PC-3 (cell line): ENCODE measurements at regions not wholly inside any gene's neighbourhood (a gene's known extent, or its start where the extent isn't known, plus 50 kb on each side); places are given as distances from the start of the nearest gene placed in this dataset.

ENCODE experiments used
- ATAC-seq: fragments of 200-7000 bp; cut with Tn5 transposase; 2 replicates; pipeline ENCODE4 v1.9.1; 2020; ENCODE audit warnings: mild to moderate bottlenecking, moderate library complexity
- BruUV-seq: library from RNA; stranded (reverse); fragments of 400-500 nt; replicated peaks from 2 replicates; lab custom pipeline; 2021; lab: Mats Ljungman, UMichigan
- CTCF ChIA-PET: fragments of 300-600 bp; sonication (Branson Sonifier 250); formaldehyde crosslinking; loops from one replicate; lab custom pipeline; 2022; ENCODE audit warnings: antibody characterized with exemption; lab: Charles Lee
- POLR2A ChIA-PET: fragments of 300-600 bp; sonication (Branson Sonifier 250); formaldehyde crosslinking; loops from one replicate; lab custom pipeline; 2022; ENCODE audit warnings: antibody characterized with exemption; ENCODE audit not compliant: unreplicated experiment; lab: Charles Lee
- DNase-seq: peaks from one replicate; pipeline ENCODE4 v3.0.0-alpha.2; 2015
- H2AFZ ChIP-seq: fragments of 300-600 bp; sonication (generic); 2 replicates; pipeline ENCODE4 v1.6.0; 2016; ENCODE audit warnings: antibody characterized with exemption, low read length
- H3F3A ChIP-seq: fragments of 300-600 bp; sonication (generic); one replicate; pipeline ENCODE4 v1.6.0; 2017; ENCODE audit warnings: antibody characterized with exemption, low read length, control low read depth, mild to moderate bottlenecking; ENCODE audit not compliant: unreplicated experiment
- H3K27ac ChIP-seq: fragments of 300-600 bp; sonication (generic); 2 replicates; pipeline ENCODE4 v1.5.1; 2016; ENCODE audit warnings: mild to moderate bottlenecking, low read length
- H3K27me3 ChIP-seq: fragments of 300-600 bp; sonication (generic); 2 replicates; pipeline ENCODE4 v1.6.1; 2016; ENCODE audit warnings: low read length, mixed read lengths
- H3K36me3 ChIP-seq: fragments of 300-600 bp; sonication (generic); 2 replicates; pipeline ENCODE4 v1.6.1; 2016; ENCODE audit warnings: low read depth, mixed run types, low read length, mixed read lengths
- H3K4me1 ChIP-seq: fragments of 300-600 bp; sonication (generic); 2 replicates; pipeline ENCODE4 v1.5.1; 2016; ENCODE audit warnings: low read length; ENCODE audit not compliant: insufficient read depth
- H3K4me2 ChIP-seq: fragments of 300-600 bp; sonication (generic); 2 replicates; pipeline ENCODE4 v1.6.0; 2016; ENCODE audit warnings: low read length
- H3K4me3 ChIP-seq: fragments of 300-600 bp; sonication (generic); 2 replicates; pipeline ENCODE4 v1.5.1; 2016; ENCODE audit warnings: mild to moderate bottlenecking, low read length, mixed read lengths
- H3K79me2 ChIP-seq: fragments of 300-600 bp; sonication (generic); 2 replicates; pipeline ENCODE4 v1.6.1; 2017; ENCODE audit warnings: low read length, mixed read lengths
- H3K9ac ChIP-seq: fragments of 300-600 bp; sonication (generic); 2 replicates; pipeline ENCODE4 v1.6.0; 2016; ENCODE audit warnings: mild to moderate bottlenecking, low read length
- H3K9me2 ChIP-seq: fragments of 300-600 bp; sonication (generic); replicated peaks from 2 replicates; pipeline ENCODE4 v1.6.1; 2016; ENCODE audit warnings: mixed run types, low read length, mixed read lengths
- H3K9me3 ChIP-seq: fragments of 300-600 bp; sonication (generic); 2 replicates; pipeline ENCODE4 v1.6.1; 2016; ENCODE audit warnings: low read length, mixed read lengths
- H4K20me1 ChIP-seq: fragments of 300-600 bp; sonication (generic); 2 replicates; pipeline ENCODE4 v1.6.1; 2016; ENCODE audit warnings: low read length, mixed read lengths
- EZH2 ChIP-seq: fragments of 300-600 bp; sonication (generic); IDR thresholded peaks from one replicate; pipeline ENCODE4 v1.6.1; 2017; ENCODE audit warnings: antibody characterized with exemption, mild to moderate bottlenecking, low read length; ENCODE audit not compliant: unreplicated experiment
- EZH2phosphoT487 ChIP-seq: fragments of 300-600 bp; sonication (generic); IDR thresholded peaks from 2 replicates; pipeline ENCODE4 v1.6.1; 2018; ENCODE audit warnings: mild to moderate bottlenecking, antibody characterized with exemption, low read length, borderline replicate concordance
- intact Hi-C: fragments of 100-400 bp; cut with micrococcal nuclease; formaldehyde crosslinking; loops from 2 replicates; pipeline ENCODE4 v1.9.0; 2023
- TF ChIP-seq, protein P1 (sequence below): fragments of 300-600 bp; sonication (generic); conservative IDR thresholded peaks from 2 replicates; pipeline ENCODE4 v1.5.1; 2017; ENCODE audit warnings: antibody characterized with exemption, low read depth, mild to moderate bottlenecking, low read length

DNA sequence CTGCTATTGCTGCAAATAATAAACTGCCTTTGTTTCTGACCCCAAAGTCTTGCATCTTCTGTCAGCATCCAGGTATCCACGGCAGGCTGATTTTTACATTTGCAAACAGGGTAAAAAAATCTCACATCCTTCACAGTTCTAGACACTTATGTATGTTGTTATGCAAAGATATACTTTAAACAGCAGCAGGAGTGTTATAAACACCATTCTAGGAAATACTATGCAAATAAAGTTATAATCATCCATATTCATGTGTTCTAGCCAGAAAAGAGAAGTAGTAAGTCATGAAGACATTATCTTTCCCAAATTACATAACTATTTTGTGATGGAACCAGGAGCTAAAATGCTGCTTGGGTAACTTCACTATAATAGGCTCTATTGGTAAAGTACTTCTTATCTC is 534.2 kb downstream of the LTN1 start:
- Histone ChIP-seq H3K4me1 (no peaks in the 10 kb centered on the region), H4K20me1 (no peaks in the 10 kb centered on the region), H3K9me2 (no peaks in the 10 kb centered on the region), H2AFZ (no peak overlapping the region), H3K27me3 (no peaks in the 10 kb centered on the region), H3K4me2 (no peak overlapping the region), H3K4me3 (no peak overlapping the region), H3K79me2 (no peaks in the 10 kb centered on the region), H3K27ac (no peak overlapping the region), H3K9ac (no peak overlapping the region), H3K36me3 (no peaks in the 10 kb centered on the region), H3K9me3 (no peaks in the 10 kb centered on the region), H3F3A (no peaks in the 10 kb centered on the region)
- intact Hi-C loops: no loop called here
- ChIA-PET POLR2A (no interaction called here), CTCF (no interaction called here)
- no peak for DNase-seq
- ATAC-seq: no peak
- BruUV-seq: no TSS peak
- TF ChIP-seq, protein P1, sequence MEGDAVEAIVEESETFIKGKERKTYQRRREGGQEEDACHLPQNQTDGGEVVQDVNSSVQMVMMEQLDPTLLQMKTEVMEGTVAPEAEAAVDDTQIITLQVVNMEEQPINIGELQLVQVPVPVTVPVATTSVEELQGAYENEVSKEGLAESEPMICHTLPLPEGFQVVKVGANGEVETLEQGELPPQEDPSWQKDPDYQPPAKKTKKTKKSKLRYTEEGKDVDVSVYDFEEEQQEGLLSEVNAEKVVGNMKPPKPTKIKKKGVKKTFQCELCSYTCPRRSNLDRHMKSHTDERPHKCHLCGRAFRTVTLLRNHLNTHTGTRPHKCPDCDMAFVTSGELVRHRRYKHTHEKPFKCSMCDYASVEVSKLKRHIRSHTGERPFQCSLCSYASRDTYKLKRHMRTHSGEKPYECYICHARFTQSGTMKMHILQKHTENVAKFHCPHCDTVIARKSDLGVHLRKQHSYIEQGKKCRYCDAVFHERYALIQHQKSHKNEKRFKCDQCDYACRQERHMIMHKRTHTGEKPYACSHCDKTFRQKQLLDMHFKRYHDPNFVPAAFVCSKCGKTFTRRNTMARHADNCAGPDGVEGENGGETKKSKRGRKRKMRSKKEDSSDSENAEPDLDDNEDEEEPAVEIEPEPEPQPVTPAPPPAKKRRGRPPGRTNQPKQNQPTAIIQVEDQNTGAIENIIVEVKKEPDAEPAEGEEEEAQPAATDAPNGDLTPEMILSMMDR: no peak
- no peak for TF ChIP-seq EZH2
- TF ChIP-seq EZH2phosphoT487: no peak

DNA sequence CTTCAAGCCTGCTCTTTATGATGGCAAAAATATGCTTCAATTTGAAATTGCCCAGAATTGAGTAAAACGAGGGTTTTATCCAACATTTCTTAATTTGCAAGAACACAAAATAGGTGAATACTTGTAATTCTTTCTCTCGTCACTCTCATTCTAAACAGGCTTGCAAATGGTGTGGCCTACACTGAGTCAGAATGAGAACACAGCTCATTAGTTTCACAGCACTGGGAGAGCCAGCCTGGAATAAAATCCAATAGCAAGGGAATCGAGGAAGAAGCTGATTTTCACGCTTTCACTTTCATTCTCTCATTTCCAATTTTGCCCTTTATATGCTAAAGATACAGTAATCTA is 537.5 kb downstream of the LTN1 start:
- no TSS peak for BruUV-seq
- H3K9me3 ChIP-seq: no peaks in the 10 kb centered on the region
- H3K9ac ChIP-seq: no peak overlapping the region
- no peaks in the 10 kb centered on the region for H3K79me2 ChIP-seq
- no peak overlapping the region for H2AFZ ChIP-seq
- intact Hi-C loops: no loop called here
- TF ChIP-seq EZH2: no peak
- no peak for TF ChIP-seq EZH2phosphoT487
- TF ChIP-seq, protein P1: no peak
- no peaks in the 10 kb centered on the region for H3K36me3 ChIP-seq
- H3K27me3 ChIP-seq: no peaks in the 10 kb centered on the region
- H3K9me2 ChIP-seq: no peaks in the 10 kb centered on the region
- no peak overlapping the region for H3K27ac ChIP-seq
- H4K20me1 ChIP-seq: no peaks in the 10 kb centered on the region
- ChIA-PET CTCF (no interaction called here), POLR2A (interaction anchor here (0.6 kb wide), 1 partner anchor 317 kb away, joined by 3 read pairs; no protein-coding TSS in a partner anchor)
- DNase-seq: no peak
- no peak overlapping the region for H3K4me2 ChIP-seq
- no peak for ATAC-seq
- no peak overlapping the region for H3K4me3 ChIP-seq
- no peaks in the 10 kb centered on the region for H3F3A ChIP-seq
- no peaks in the 10 kb centered on the region for H3K4me1 ChIP-seq

DNA sequence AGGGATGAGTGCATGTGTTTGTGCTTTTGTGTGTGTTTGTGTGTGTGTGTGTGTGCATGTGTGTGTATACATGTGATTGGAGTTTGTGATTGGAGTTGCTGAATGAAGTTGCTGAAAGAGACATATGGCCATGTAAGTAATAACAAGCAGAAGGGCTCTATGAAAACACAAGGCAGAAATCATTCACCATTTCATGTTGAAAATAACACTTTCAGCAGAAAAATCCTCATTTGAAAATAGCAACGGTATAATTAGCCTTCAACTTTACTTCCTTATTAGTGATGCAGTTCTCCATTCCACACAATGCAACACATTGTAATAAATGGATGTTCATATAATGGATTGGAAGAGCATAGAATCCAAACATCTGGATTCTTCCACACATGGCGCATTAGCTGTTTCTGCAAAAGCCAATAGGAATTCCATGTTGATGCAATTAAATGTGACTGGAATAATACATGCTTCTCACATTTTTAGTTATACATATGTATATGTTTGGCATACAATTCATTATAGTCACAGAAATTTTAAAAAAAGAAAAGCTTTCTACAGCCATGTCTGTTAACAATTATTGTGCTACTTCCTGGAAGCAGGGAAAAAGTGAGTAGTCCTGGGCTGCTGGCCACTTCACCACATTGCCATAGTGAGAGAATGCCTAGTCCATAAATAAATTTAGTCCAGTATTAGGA is 538.0 kb downstream of the LTN1 start:
- H3F3A ChIP-seq: no peaks in the 10 kb centered on the region
- BruUV-seq: no TSS peak
- DNase-seq: no peak
- H3K36me3 ChIP-seq: no peaks in the 10 kb centered on the region
- no peak overlapping the region for H3K4me3 ChIP-seq
- no peaks in the 10 kb centered on the region for H3K4me1 ChIP-seq
- ChIA-PET POLR2A (interaction anchor here (0.6 kb wide), 1 partner anchor 317 kb away, joined by 3 read pairs; no protein-coding TSS in a partner anchor), CTCF (no interaction called here)
- no peak overlapping the region for H2AFZ ChIP-seq
- H3K9me3 ChIP-seq: no peaks in the 10 kb centered on the region
- no peak overlapping the region for H3K9ac ChIP-seq
- no peaks in the 10 kb centered on the region for H4K20me1 ChIP-seq
- H3K79me2 ChIP-seq: no peaks in the 10 kb centered on the region
- no peak overlapping the region for H3K4me2 ChIP-seq
- no peak for TF ChIP-seq EZH2phosphoT487
- TF ChIP-seq, protein P1: no peak
- TF ChIP-seq EZH2: no peak
- no peaks in the 10 kb centered on the region for H3K9me2 ChIP-seq
- intact Hi-C loops: no loop called here
- no peaks in the 10 kb centered on the region for H3K27me3 ChIP-seq
- no peak overlapping the region for H3K27ac ChIP-seq
- no peak for ATAC-seq
